SK-N-SH treated with all-trans-retinoic acid at 6 μM for 48 hours (cell line): ENCODE measurements at regions not wholly inside any gene's neighbourhood (a gene's known extent, or its start where the extent isn't known, plus 50 kb on each side); places are given as distances from the start of the nearest gene placed in this dataset.

ENCODE experiments used
- CREB5 ChIP-seq: fragments of 250-450 bp; sonication (Bioruptor Pico); IDR thresholded peaks from 2 replicates; pipeline ENCODE4 v1.5.1; 2020; ENCODE audit warnings: low read depth, mild to moderate bottlenecking, moderate library complexity
- CSDC2 ChIP-seq: fragments of 250-450 bp; sonication (Bioruptor Pico); IDR thresholded peaks from 2 replicates; pipeline ENCODE4 v1.5.0; 2020; ENCODE audit warnings: mild to moderate bottlenecking, moderate library complexity
- RARB ChIP-seq: fragments of 250-450 bp; sonication (Bioruptor Pico); IDR thresholded peaks from 2 replicates; pipeline ENCODE4 v1.8.0; 2021; ENCODE audit warnings: mild to moderate bottlenecking, moderate library complexity

- TF ChIP-seq RARB (CRISPR knock-in tag) (no peak), CSDC2 (CRISPR knock-in tag) (no peak), CREB5 (CRISPR knock-in tag) (no peak)
These were observed 244.0 kb downstream of the DUSP6 start for GRCh38 chr12:89108265-89108664.
